ENCODE measurements at regions not wholly inside any gene's neighbourhood (a gene's known extent, or its start where the extent isn't known, plus 50 kb on each side); places are given as distances from the start of the nearest gene placed in this dataset.

GRCh38 chr9:73081979-73082657, 69.5 kb upstream of the ANXA1 start:
- peak; percentile 13 to 64 (median 33) for DNase-seq (ENCODE audit: extremely low read depth in 1 of 4, low spot score in 3 of 4)
- Histone ChIP-seq H3K4me1 (replicated peaks in 1 of 2; ENCODE audit: control insufficient read depth in 2 of 2, insufficient read depth in 2 of 2, low read length in 2 of 2) (no peaks in the 10 kb centered on the region; a peak in 1 of 5 replicates), H3K79me2 (ENCODE audit: control insufficient read depth, insufficient read depth, low read length) (no peaks in the 10 kb centered on the region), H3K27me3 (ENCODE audit: control insufficient read depth in 2 of 2, insufficient read depth in 2 of 2, low read length in 2 of 2) (no peaks in the 10 kb centered on the region), H2AFZ (ENCODE audit: low read depth, low read length) (no peak overlapping the region), H3K27ac (ENCODE audit: extremely low read depth, low read depth, low read length) (no peak overlapping the region), H3K4me2 (ENCODE audit: insufficient read depth, low read length) (no peak overlapping the region), H3K9me3 (replicated peaks; ENCODE audit: control insufficient read depth, insufficient read depth, low read depth, low read length) (no peaks in the 10 kb centered on the region), H3K36me3 (ENCODE audit: control insufficient read depth, insufficient read depth, low read length) (no peaks in the 10 kb centered on the region), H3K9ac (ENCODE audit: insufficient read depth in 1 of 2, low read depth in 2 of 2, low read length in 2 of 2) (no peak overlapping the region), H3K9me1 (ENCODE audit: control insufficient read depth, insufficient read depth, low read length) (no peaks in the 10 kb centered on the region), H4K20me1 (replicated peaks; ENCODE audit: control insufficient read depth, insufficient read depth, low read length) (no peaks in the 10 kb centered on the region), H3K4me3 (no peak overlapping the region)
- intact Hi-C loops (cut with micrococcal nuclease) = loop anchor here (1.0 to 5.0 kb wide), 4 partner anchors 57 to 225 kb away; no protein-coding TSS in a partner anchor
- 50% methylated on average over 2 of the region's 2 CpGs for WGBS (ENCODE audit: insufficient coverage, low coverage, missing lambda C conversion rate)
- POLR2A ChIA-PET = interaction anchor here (1.0 kb wide), 1 partner anchor 9 kb away, joined by 3 read pairs; no protein-coding TSS in a partner anchor
- FAIRE-seq = peak; percentile 87
- peak; percentile 70; the same call in 2 of the 3 replicates for ATAC-seq
- no TSS peak for BruUV-seq (replicated peaks)
- in situ Hi-C loops (cut with MboI) = no loop called here
- CTCF ChIA-PET (ENCODE audit: low intra/inter-chr PET ratio) = interaction anchor here (0.6 to 2.2 kb wide), 4 partner anchors 51 to 227 kb away, joined by 3 to 11 read pairs (median 3); no protein-coding TSS in a partner anchor
- TF ChIP-seq, protein P1, sequence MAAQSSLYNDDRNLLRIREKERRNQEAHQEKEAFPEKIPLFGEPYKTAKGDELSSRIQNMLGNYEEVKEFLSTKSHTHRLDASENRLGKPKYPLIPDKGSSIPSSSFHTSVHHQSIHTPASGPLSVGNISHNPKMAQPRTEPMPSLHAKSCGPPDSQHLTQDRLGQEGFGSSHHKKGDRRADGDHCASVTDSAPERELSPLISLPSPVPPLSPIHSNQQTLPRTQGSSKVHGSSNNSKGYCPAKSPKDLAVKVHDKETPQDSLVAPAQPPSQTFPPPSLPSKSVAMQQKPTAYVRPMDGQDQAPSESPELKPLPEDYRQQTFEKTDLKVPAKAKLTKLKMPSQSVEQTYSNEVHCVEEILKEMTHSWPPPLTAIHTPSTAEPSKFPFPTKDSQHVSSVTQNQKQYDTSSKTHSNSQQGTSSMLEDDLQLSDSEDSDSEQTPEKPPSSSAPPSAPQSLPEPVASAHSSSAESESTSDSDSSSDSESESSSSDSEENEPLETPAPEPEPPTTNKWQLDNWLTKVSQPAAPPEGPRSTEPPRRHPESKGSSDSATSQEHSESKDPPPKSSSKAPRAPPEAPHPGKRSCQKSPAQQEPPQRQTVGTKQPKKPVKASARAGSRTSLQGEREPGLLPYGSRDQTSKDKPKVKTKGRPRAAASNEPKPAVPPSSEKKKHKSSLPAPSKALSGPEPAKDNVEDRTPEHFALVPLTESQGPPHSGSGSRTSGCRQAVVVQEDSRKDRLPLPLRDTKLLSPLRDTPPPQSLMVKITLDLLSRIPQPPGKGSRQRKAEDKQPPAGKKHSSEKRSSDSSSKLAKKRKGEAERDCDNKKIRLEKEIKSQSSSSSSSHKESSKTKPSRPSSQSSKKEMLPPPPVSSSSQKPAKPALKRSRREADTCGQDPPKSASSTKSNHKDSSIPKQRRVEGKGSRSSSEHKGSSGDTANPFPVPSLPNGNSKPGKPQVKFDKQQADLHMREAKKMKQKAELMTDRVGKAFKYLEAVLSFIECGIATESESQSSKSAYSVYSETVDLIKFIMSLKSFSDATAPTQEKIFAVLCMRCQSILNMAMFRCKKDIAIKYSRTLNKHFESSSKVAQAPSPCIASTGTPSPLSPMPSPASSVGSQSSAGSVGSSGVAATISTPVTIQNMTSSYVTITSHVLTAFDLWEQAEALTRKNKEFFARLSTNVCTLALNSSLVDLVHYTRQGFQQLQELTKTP (IDR thresholded peaks at IDR 0.05; ENCODE audit: low read depth in 1 of 2, partially characterized antibody in 2 of 2) = no peak
- TF ChIP-seq RAD21 (CRISPR knock-in tag; conservative IDR thresholded peaks at IDR 0.05 in 1 of 2, IDR thresholded peaks at IDR 0.05 in 1 of 2) (peak; percentile 86 to 87), CTCF (IDR thresholded peaks at IDR 0.05 in 2 of 3, conservative IDR thresholded peaks at IDR 0.05 in 1 of 3; ENCODE audit: insufficient read depth in 2 of 3, low read depth in 1 of 3, low read length in 3 of 3) (peak; percentile 54 to 77 (median 66)), RCOR1 (IDR thresholded peaks at IDR 0.05; ENCODE audit: borderline replicate concordance in 1 of 2, low read depth in 2 of 2, low read length in 2 of 2) (0 out of 4 replicates have a peak, but pooled peaks of 1 of the 2 experiments have one; percentile 13), JUN (IDR thresholded peaks at IDR 0.05; ENCODE audit: borderline replicate concordance, low read depth, low read length) (peak; percentile 13; the same call in 1 of the 2 replicates), JUN (CRISPR knock-in tag; IDR thresholded peaks at IDR 0.05; ENCODE audit: borderline replicate concordance) (no peak), SMC3 (conservative IDR thresholded peaks at IDR 0.05; ENCODE audit: insufficient read depth, low read depth, low read length) (peak; percentile 64), SMARCC2 (IDR thresholded peaks at IDR 0.05; ENCODE audit: low read depth) (no peak)
